Fibroblast of skin of back (primary cell): ENCODE measurements at regions not wholly inside any gene's neighbourhood (a gene's known extent, or its start where the extent isn't known, plus 50 kb on each side); places are given as distances from the start of the nearest gene placed in this dataset.
A peak's percentile ranks its signal among the peaks of the same experiment; 100 is the strongest.

ENCODE experiments used
- DNase-seq: peaks from one replicate; pipeline ENCODE4 v3.0.0-alpha.2; 2013

GRCh38 chr18:14905350-14905749 is 157.4 kb downstream of the ANKRD30B start:
- DNase-seq, result no peak

- no peak for DNase-seq
Observed at GRCh38 chr18:14905979-14906378, 158.0 kb downstream of the ANKRD30B start.

- no peak for DNase-seq
Observed at GRCh38 chr18:14907420-14907819, 159.4 kb downstream of the ANKRD30B start.

GRCh38 chr18:14908541-14908940 is 160.6 kb downstream of the ANKRD30B start:
- no peak for DNase-seq

- no peak for DNase-seq
Observed at GRCh38 chr18:14912967-14913366, 165.0 kb downstream of the ANKRD30B start.

- DNase-seq, result no peak
Observed at GRCh38 chr18:14914121-14914520, 166.1 kb downstream of the ANKRD30B start.

- peak; percentile 42 for DNase-seq
Observed at GRCh38 chr18:14914771-14915170, 166.8 kb downstream of the ANKRD30B start.

- DNase-seq, result no peak
Observed at GRCh38 chr18:14916181-14916580, 168.2 kb downstream of the ANKRD30B start.

- no peak for DNase-seq
Observed at GRCh38 chr18:14916851-14917250, 168.9 kb downstream of the ANKRD30B start.

GRCh38 chr18:14917311-14917710 is 169.3 kb downstream of the ANKRD30B start:
- DNase-seq, result no peak

GRCh38 chr18:14919666-14920065 is 171.7 kb downstream of the ANKRD30B start:
- no peak for DNase-seq

GRCh38 chr18:14921031-14921430 is 173.1 kb downstream of the ANKRD30B start:
- no peak for DNase-seq

GRCh38 chr18:14921547-14921946 is 173.6 kb downstream of the ANKRD30B start:
- DNase-seq, result no peak

GRCh38 chr18:14922031-14922430 is 174.1 kb downstream of the ANKRD30B start:
- no peak for DNase-seq

- DNase-seq, result no peak
Observed at GRCh38 chr18:14922965-14923565, 175.1 kb downstream of the ANKRD30B start.

GRCh38 chr18:14924226-14924625 is 176.3 kb downstream of the ANKRD30B start:
- peak; percentile 55 for DNase-seq

GRCh38 chr18:14925281-14925709 is 177.3 kb downstream of the ANKRD30B start:
- peak; percentile 9 for DNase-seq

- no peak for DNase-seq
Observed at GRCh38 chr18:14927701-14928100, 179.7 kb downstream of the ANKRD30B start.

- DNase-seq, result no peak
Observed at GRCh38 chr18:14928396-14928795, 180.4 kb downstream of the ANKRD30B start.

- no peak for DNase-seq
Observed at GRCh38 chr18:14930076-14930475, 182.1 kb downstream of the ANKRD30B start.

GRCh38 chr18:14930576-14930975 is 182.6 kb downstream of the ANKRD30B start:
- no peak for DNase-seq

GRCh38 chr18:14933049-14933851 is 185.3 kb downstream of the ANKRD30B start:
- DNase-seq, result no peak

GRCh38 chr18:14933964-14934363 is 186.0 kb downstream of the ANKRD30B start:
- DNase-seq, result no peak

- no peak for DNase-seq
Observed at GRCh38 chr18:14935210-14935609, 187.2 kb downstream of the ANKRD30B start.
